Astrocyte (in vitro differentiated cells and primary cell): ENCODE measurements at regions not wholly inside any gene's neighbourhood (a gene's known extent, or its start where the extent isn't known, plus 50 kb on each side); places are given as distances from the start of the nearest gene placed in this dataset.

Experiments
- DNase-seq: peaks from one replicate; pipeline ENCODE4 v3.0.0-alpha.2; 2010; ENCODE audit warnings: low read depth
- FAIRE-seq: peaks from 2 replicates; lab custom pipeline; 2011; peaks lifted over from hg19 to GRCh38; lab: Jason Lieb, UNC
- H2AFZ ChIP-seq: 2 replicates; pipeline ENCODE4 v1.6.0; 2012; ENCODE audit warnings: low read depth, low read length, inconsistent platforms
- H3K27ac ChIP-seq: 2 replicates; pipeline ENCODE4 v1.5.1; 2011; ENCODE audit warnings: low read depth, low read length, inconsistent platforms
- H3K27me3 ChIP-seq: 2 replicates; pipeline ENCODE4 v1.6.0; 2011; ENCODE audit warnings: low read length, inconsistent platforms; ENCODE audit not compliant: insufficient read depth
- H3K36me3 ChIP-seq: 2 replicates; pipeline ENCODE4 v1.5.1; 2011; ENCODE audit warnings: low read length, inconsistent platforms; ENCODE audit not compliant: insufficient read depth
- H3K4me1 ChIP-seq: 2 replicates; pipeline ENCODE4 v1.5.1; 2011; ENCODE audit warnings: low read length, inconsistent platforms; ENCODE audit not compliant: insufficient read depth
- H3K4me2 ChIP-seq: 2 replicates; pipeline ENCODE4 v1.6.0; 2012; ENCODE audit warnings: low read length, inconsistent platforms
- H3K4me3 ChIP-seq: 2 replicates; pipeline ENCODE4 v1.5.1; 2011; ENCODE audit warnings: low read depth, mild to moderate bottlenecking, low read length, inconsistent platforms; ENCODE audit not compliant: insufficient read depth
- H3K79me2 ChIP-seq: 2 replicates; pipeline ENCODE4 v1.6.0; 2012; ENCODE audit warnings: mild to moderate bottlenecking, low read length, inconsistent platforms; ENCODE audit not compliant: insufficient read depth
- H3K9ac ChIP-seq: 2 replicates; pipeline ENCODE4 v1.6.0; 2012; ENCODE audit warnings: mild to moderate bottlenecking, low read length, inconsistent platforms
- H3K9me3 ChIP-seq: 2 replicates; pipeline ENCODE4 v1.5.1; 2012; ENCODE audit warnings: low read depth, mild to moderate bottlenecking, low read length, inconsistent platforms; ENCODE audit not compliant: insufficient read depth
- H4K20me1 ChIP-seq: 2 replicates; pipeline ENCODE4 v1.6.0; 2012; ENCODE audit warnings: low read length, inconsistent platforms; ENCODE audit not compliant: insufficient read depth
- H3K27ac Mint-ChIP-seq: one replicate; pipeline ENCODE4 v1.8.0; 2021; ENCODE audit warnings: mild to moderate bottlenecking, mixed read lengths; ENCODE audit not compliant: unreplicated experiment
- H3K27me3 Mint-ChIP-seq: one replicate; pipeline ENCODE4 v1.8.0; 2021; ENCODE audit warnings: low read depth, mixed read lengths; ENCODE audit not compliant: unreplicated experiment
- H3K36me3 Mint-ChIP-seq: one replicate; pipeline ENCODE4 v1.8.0; 2021; ENCODE audit warnings: low read depth, mixed read lengths; ENCODE audit not compliant: unreplicated experiment
- H3K4me1 Mint-ChIP-seq: one replicate; pipeline ENCODE4 v1.8.0; 2021; ENCODE audit warnings: low read depth, mixed read lengths; ENCODE audit not compliant: unreplicated experiment
- H3K4me3 Mint-ChIP-seq: one replicate; pipeline ENCODE4 v1.8.0; 2021; ENCODE audit warnings: mild to moderate bottlenecking, moderate library complexity, mixed read lengths; ENCODE audit not compliant: unreplicated experiment
- H3K9me3 Mint-ChIP-seq: one replicate; pipeline ENCODE4 v1.8.0; 2021; ENCODE audit warnings: mild to moderate bottlenecking, mixed read lengths; ENCODE audit not compliant: unreplicated experiment
- CTCF ChIP-seq: IDR thresholded peaks from 2 replicates; pipeline ENCODE4 v1.5.1; 2011; ENCODE audit warnings: low read depth, mild to moderate bottlenecking, inconsistent platforms, low read length, moderate library complexity; ENCODE audit not compliant: insufficient read depth
- EZH2 ChIP-seq: IDR thresholded peaks from 2 replicates; pipeline ENCODE4 v1.6.1; 2012; ENCODE audit warnings: mild to moderate bottlenecking, low read length, inconsistent platforms; ENCODE audit not compliant: insufficient read depth

- Histone ChIP-seq H3K36me3 (no peaks in the 10 kb centered on the region), H2AFZ (no peak overlapping the region), H3K9ac (no peak overlapping the region), H3K9me3 (peaks cover 14% of the 10 kb centered on the region), H3K27ac (no peak overlapping the region), H3K4me2 (no peak overlapping the region), H3K27me3 (no peaks in the 10 kb centered on the region), H3K79me2 (no peaks in the 10 kb centered on the region), H4K20me1 (no peaks in the 10 kb centered on the region), H3K4me1 (no peaks in the 10 kb centered on the region), H3K4me3 (no peak overlapping the region)
- Mint-ChIP-seq H3K9me3 (peaks cover 8% of the 10 kb centered on the region), H3K27me3 (no peaks in the 10 kb centered on the region), H3K4me3 (no peak overlapping the region), H3K4me1 (no peaks in the 10 kb centered on the region), H3K27ac (no peak overlapping the region), H3K36me3 (no peaks in the 10 kb centered on the region)
- DNase-seq (no peak), FAIRE-seq (no peak)
- TF ChIP-seq EZH2, result no peak
- TF ChIP-seq CTCF, result no peak
These were observed 615.1 kb upstream of the SALL3 start for GRCh38 chr18:78364388-78364960.

GRCh38 chr18:78367996-78368395 lies 611.6 kb upstream of the SALL3 start:
- H3K4me1 ChIP-seq, result no peaks in the 10 kb centered on the region
- FAIRE-seq, result no peak

More at GRCh38 chr18:78367996-78368395, 611.6 kb upstream of the SALL3 start:
- no peak for DNase-seq
- Mint-ChIP-seq H3K4me1 (no peaks in the 10 kb centered on the region), H3K27ac (no peak overlapping the region), H3K9me3 (peaks cover 7% of the 10 kb centered on the region), H3K27me3 (no peaks in the 10 kb centered on the region), H3K36me3 (no peaks in the 10 kb centered on the region), H3K4me3 (no peak overlapping the region)
- Histone ChIP-seq H4K20me1 (no peaks in the 10 kb centered on the region), H3K4me2 (no peak overlapping the region), H3K27ac (no peak overlapping the region), H2AFZ (no peak overlapping the region), H3K27me3 (no peaks in the 10 kb centered on the region), H3K9me3 (peaks cover 8% of the 10 kb centered on the region), H3K9ac (no peak overlapping the region), H3K4me3 (no peak overlapping the region), H3K36me3 (no peaks in the 10 kb centered on the region), H3K79me2 (no peaks in the 10 kb centered on the region)
- TF ChIP-seq CTCF (no peak), EZH2 (no peak)
